Ovary (tissue), 3 donors: ENCODE measurements at regions not wholly inside any gene's neighbourhood (a gene's known extent, or its start where the extent isn't known, plus 50 kb on each side); places are given as distances from the start of the nearest gene placed in this dataset.

Experiments
- EP300 ChIP-seq: sonication (generic); formaldehyde crosslinking; IDR thresholded peaks from one replicate; pipeline ENCODE4 v1.6.1; 2017; ENCODE audit warnings: antibody characterized with exemption
- TF ChIP-seq, protein P1 (sequence below), 3 donors: fragments of 450-650 bp in 2 of 3; fragments of 200-600 bp in 1 of 3; IDR thresholded peaks; one replicate each; pipeline versions ENCODE4 v1.5.1 to v1.8.0; 2016 to 2022; ENCODE audit warnings: antibody characterized with exemption in 3 of 3, mild to moderate bottlenecking in 1 of 3
- donor health status: DM: no; HTN: no; CAD: no.

DNA sequence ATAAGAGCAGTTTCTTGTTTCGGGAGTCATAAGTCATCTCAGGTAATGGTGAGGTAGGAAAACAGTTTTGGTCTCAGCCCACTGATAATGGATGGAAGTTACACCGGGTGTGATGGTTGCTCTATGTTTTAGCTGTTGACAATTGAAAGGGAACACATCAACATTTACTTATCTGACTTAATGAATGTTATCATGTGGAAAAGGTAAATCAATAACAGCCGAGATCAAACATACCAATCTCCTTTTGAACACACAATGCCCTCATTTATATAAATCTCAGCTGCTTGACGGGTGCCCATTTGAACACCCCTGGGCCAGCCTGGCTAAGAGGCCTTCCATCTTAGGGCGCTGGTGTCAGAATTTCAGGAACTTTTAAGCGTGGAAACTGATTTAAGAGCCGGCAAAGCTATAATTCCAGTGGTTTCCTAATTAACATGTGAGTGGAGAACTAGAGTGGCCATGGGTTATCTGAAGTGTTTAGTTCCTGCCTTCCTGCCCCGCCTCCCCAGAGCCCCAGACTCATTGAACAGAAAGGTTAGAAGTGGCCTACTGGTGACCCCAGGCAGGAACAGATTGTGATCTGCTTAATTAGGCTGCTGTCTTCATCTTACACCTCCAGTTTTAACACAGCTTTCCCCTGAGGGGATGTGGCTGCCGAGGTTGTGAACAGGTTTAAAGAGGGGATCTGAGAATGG is 572.7 kb downstream of the FGF9 start:
- TF ChIP-seq EP300, result no peak
- TF ChIP-seq, protein P1, sequence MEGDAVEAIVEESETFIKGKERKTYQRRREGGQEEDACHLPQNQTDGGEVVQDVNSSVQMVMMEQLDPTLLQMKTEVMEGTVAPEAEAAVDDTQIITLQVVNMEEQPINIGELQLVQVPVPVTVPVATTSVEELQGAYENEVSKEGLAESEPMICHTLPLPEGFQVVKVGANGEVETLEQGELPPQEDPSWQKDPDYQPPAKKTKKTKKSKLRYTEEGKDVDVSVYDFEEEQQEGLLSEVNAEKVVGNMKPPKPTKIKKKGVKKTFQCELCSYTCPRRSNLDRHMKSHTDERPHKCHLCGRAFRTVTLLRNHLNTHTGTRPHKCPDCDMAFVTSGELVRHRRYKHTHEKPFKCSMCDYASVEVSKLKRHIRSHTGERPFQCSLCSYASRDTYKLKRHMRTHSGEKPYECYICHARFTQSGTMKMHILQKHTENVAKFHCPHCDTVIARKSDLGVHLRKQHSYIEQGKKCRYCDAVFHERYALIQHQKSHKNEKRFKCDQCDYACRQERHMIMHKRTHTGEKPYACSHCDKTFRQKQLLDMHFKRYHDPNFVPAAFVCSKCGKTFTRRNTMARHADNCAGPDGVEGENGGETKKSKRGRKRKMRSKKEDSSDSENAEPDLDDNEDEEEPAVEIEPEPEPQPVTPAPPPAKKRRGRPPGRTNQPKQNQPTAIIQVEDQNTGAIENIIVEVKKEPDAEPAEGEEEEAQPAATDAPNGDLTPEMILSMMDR (IDR thresholded peaks at IDR 0.05), result no peak
